ENCODE measurements at regions not wholly inside any gene's neighbourhood (a gene's known extent, or its start where the extent isn't known, plus 50 kb on each side); places are given as distances from the start of the nearest gene placed in this dataset.

DNA sequence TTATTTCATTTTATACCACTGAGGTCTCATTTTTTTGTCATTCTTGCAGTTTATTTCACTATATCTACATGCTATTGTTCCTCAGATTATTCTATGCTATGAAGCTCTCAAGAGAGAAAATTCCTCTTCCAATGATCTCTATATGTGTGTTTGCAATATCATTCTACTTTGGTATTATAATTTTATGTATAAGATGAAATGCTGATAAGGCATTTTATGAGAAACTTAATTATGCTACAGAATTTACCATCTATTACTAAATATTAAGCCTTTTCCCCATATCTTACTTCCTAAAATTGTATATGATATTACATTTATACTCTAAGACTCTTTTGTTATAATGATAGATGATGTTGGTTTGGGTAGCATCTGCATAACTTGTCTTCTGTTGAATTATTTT lies 765.5 kb downstream of the KCNJ2 start:
- TF ChIP-seq SIN3A (IDR thresholded peaks at IDR 0.05; ENCODE audit: borderline replicate concordance, insufficient read depth, low read depth, low read length) = no peak
- TF ChIP-seq, protein P1, sequence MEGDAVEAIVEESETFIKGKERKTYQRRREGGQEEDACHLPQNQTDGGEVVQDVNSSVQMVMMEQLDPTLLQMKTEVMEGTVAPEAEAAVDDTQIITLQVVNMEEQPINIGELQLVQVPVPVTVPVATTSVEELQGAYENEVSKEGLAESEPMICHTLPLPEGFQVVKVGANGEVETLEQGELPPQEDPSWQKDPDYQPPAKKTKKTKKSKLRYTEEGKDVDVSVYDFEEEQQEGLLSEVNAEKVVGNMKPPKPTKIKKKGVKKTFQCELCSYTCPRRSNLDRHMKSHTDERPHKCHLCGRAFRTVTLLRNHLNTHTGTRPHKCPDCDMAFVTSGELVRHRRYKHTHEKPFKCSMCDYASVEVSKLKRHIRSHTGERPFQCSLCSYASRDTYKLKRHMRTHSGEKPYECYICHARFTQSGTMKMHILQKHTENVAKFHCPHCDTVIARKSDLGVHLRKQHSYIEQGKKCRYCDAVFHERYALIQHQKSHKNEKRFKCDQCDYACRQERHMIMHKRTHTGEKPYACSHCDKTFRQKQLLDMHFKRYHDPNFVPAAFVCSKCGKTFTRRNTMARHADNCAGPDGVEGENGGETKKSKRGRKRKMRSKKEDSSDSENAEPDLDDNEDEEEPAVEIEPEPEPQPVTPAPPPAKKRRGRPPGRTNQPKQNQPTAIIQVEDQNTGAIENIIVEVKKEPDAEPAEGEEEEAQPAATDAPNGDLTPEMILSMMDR (IDR thresholded peaks at IDR 0.05) = no peak

Data from Panc1 (cell line).